Astrocyte of the hippocampus (primary cell): ENCODE measurements at regions not wholly inside any gene's neighbourhood (a gene's known extent, or its start where the extent isn't known, plus 50 kb on each side); places are given as distances from the start of the nearest gene placed in this dataset.

Experiments
- DNase-seq: peaks from one replicate; pipeline ENCODE4 v3.0.0; 2011; ENCODE audit warnings: low read depth, low spot score

DNA sequence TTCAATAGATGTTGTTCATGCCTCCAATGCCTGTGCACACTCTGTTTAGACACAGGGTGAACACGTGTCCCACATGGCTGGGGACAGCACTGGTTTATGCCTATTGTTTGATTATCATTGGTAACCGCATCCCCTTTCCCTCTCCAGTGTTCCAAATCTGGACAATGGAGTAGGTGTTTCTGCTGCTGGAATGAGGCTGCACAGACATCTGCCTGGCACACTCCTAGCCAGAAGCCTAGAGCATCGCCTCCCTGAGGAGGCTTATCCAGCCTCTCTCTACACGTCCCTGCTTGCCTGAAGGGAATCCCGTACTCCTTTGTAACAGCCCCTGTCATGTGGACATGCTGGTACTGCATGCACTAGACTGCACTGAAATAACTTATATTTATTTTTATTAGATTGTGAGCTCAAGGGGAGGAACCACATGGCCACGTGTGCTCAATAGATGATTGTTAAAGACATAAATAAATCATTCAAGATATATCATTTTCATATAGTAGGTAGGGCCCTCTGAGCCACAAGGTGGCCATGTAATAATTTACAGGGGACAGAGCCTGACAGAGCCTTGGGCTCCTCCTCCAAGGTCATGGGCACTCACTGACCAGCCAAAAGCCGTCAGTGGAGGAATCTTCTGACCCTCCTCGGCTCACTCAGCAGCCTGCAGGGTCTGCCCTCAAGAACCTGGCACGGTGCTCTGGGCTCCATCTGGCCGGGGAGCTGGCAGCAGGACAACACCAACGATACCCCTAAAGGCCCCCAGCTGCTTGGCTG, 310.9 kb upstream of the ZNF32 start:
- no peak for DNase-seq

DNA sequence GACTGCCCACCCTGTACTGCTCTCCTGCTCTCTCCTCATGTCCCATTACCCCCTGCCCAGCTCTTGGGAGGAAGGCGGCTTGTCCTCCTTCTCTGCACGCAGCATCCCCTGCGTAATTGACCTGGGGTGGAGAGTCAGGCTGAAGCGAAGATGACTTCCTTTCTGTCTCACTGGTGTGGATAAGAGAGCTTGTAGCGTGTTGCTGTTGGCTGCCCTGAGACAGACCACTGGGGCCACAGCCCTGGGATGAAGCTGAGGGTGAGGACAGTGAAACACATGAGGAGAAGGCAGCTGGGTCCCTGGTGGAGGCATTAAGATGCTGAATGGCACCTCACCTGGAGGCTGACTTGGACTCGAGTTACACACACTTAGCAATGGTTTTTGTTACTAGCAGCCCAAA, 310.3 kb upstream of the ZNF32 start:
- DNase-seq: no peak

DNA sequence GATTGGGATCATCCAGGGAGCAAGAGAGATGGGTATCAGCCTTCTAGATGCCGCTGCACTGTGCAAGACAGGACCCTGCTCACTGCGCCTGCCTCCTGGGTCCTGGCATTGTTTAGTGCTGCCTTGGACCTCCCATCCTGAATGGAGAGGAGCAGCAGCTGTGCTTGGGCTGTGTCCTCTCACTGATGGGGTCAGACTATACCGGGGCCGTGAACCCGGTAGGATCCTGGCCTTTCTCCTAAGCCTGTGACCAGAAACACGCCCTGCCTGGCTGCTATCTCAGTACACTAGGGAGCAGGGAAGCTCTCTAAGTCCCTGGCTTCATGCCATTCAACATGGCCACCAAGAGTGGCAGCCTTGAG, 309.4 kb upstream of the ZNF32 start:
- no peak for DNase-seq

- no peak for DNase-seq
These were observed 308.8 kb upstream of the ZNF32 start for GRCh38 chr10:43957267-43958070.

DNA sequence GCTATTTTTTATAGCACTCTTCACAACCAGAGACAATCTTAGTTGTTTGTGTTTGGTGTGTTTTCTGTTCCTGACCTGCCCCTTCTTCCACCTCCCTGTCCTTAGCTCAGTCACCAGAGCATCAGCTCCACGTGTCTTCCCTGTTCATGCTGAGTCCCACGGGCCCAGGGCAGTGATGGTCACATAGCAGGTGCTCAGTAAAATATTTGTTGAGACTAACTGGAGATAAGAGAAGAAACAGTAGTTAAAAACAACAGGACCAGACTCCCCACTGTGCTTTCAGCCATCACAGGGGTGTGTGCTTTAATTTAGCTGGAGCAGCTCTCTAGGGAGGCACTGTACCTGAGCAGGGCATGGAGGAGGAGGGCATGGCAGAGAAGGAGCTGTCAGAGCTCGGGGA, 307.3 kb upstream of the ZNF32 start:
- no peak for DNase-seq

DNA sequence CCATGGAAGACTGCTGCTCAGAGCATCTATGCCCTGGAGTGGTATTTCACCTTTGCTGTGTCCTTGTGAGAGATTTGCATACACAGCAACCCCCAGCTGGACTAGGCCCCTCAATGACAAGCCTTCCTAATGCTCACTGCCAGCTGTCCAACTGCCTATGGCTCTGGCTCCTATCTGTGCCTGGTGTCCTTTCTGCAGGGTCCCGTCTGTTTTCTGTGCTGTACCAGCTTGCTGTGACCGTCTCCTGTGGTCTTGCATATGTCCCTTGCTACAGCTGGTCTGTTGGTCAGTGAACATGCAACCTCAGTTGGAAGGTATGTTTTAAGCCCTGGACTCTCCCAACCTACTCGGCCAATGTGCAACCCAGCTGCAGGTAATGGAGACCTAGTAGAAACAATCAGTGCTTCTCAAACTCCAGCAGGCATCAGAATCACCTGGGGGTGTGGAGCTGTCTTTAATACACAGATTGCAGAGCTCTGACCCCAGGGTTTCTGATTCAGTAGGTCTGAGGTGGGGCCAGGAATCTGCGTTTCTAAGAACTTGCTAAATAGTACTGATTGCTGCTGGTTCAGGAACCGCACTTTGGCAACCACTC, 306.4 kb upstream of the ZNF32 start:
- no peak for DNase-seq

DNA sequence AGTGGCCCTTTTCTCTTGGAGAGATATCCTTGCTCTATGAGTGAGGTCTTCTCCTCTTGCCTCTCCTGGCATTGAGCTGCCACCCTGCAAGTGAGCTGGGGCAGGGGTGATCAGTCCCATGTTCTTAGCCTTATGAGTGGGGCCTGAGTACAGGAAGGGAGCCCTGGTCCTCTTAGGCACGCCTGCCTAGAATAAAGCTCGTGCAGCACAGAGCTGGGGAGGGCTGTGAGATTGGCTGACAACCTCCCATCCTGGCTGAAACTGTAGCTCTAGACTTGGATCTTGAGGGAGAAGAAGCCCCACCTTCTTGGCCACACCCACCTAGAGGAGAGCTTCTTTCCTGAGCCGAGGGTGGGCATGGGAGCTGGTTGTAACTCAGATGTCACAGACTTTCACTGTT, 305.0 kb upstream of the ZNF32 start:
- no peak for DNase-seq

- no peak for DNase-seq
These were observed 304.1 kb upstream of the ZNF32 start for GRCh38 chr10:43952760-43953159.

DNA sequence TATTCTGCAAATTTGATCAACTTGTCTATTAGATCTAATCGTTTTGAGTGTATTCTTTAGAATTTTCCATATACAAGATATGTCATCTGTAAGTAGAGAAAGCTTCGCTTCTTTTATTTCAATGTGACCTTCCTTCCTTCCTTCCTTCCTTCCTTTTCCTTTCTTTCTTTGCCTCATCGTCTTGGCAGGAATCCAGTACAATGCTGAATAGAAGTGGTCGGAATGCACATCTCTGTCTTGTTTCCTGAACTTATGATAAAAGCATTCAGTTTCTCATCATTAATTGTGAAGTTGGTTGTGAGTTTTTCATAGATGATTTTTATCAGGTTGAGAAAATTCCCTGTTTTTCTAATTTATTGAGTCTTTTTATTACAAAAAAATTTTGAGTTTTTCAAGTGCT, 300.7 kb upstream of the ZNF32 start:
- no peak for DNase-seq

- DNase-seq: no peak
These were observed 297.8 kb upstream of the ZNF32 start for GRCh38 chr10:43946445-43946844.

DNA sequence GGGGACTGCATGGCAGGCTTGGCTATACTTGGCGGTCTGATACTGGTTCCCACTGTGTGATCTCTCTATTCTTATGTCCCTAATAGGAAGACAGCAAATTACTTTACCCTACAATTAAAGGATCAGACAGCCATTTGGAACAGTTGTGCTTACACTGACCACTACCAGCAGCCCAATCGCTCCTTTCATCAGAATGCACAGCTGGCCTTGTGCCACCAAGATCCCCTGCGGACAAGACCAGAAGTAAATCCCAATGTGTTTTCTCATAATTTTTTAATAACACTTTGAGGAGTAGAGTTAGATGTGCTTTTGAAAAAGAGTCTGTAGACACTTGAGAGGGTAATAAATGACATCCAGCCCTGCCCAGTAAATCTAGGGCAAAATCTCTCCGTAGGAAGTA, 297.2 kb upstream of the ZNF32 start:
- no peak for DNase-seq

DNA sequence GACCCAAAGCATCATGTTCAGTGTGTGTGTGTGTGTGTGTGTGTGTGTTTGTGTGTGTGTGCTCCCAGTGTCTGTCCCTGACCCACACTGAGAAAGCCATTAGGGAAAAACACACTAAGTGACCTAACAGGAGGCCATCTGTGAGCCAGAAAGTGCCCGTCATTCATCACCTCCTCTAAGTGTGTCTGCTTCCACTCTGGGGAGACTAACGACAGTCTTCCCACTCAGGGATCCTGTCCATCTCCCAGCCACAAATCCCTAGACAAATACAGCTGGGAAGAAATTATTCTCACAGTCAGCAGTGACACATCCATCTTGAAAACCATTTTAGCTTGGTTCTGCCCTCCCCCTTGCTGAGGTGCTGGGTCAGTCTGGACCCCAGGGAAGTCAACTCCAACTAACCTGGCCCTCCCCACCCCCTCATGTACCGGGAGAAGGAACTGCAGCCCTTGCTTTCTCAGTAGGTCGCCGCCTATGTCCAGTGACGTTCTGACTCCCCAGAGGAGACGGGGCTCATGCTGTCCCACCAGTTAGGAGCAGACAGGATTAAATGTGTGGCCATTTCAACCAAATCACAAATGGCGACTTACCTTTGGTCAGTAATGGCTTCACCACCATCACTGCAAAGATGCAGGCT, 296.5 kb upstream of the ZNF32 start:
- DNase-seq: no peak

DNA sequence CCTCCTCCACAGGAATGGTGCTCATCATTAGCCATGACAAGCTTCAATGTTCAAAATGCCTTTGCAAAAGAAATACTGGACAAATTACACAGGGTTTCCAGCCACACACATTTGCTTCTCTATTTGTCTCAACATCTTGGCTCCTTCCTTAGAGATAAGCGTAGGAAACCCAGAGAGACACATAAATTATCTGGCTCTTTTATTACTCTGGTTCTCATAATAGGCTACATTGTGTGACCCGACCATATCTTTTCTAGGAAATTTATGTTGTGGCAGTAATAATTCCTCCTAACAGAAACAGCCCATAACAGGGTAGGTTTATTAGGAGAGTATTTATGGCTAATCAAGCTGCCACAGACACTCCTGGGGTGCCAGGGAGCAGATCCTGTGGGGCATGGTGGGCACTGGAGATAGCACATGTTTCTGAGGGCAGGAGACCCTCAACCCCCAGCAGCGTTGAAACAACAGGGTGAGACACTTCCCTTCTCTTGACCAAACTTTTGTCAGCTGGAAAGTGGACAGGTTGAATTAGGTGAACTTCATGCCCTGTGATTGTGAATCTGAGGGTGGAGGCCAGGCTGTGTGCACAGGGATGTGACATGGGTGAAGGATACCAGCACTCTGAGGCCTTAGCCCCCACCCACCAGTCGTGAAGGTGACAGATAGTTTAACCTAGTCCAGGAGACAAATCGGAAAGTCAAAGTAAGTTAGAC, 295.9 kb upstream of the ZNF32 start:
- no peak for DNase-seq

GRCh38 chr10:43943818-43944360, 295.2 kb upstream of the ZNF32 start:
- DNase-seq: no peak

DNA sequence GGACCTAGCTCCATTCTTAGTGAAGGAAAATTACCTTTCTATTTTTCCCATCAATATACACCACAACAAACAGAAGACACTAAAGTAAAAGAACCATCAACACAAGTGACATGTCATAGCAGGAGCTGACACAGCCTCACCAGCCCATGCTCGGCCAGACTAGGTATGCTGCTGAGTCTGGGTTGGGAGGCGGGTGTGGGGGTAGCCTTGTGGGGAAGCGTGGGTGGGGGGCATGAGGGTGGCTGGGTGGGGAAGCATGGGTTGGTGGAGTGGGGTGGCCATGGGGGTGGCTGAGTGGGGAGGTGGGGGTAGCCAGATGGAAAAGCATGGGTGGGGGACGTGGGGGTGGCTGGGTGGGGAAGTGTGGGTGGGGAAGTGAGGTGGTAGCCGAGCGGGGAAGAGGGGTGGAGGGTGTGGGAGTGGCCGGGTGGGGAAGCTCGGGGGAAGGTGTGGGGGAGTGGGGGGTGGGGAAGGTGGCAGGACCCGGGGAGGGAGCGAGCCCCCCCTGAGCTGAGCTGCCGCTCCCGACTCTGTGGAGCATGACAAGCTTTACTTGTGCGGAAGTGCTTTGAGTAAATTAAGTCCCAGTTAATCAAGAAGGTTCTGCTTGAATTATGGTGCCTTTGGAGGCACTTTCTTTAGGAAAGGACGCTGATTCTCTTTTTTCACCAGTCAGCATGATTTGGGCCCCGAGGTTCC, 294.6 kb upstream of the ZNF32 start:
- DNase-seq: no peak

- DNase-seq: no peak
These were observed 293.6 kb upstream of the ZNF32 start for GRCh38 chr10:43942096-43942850.

DNA sequence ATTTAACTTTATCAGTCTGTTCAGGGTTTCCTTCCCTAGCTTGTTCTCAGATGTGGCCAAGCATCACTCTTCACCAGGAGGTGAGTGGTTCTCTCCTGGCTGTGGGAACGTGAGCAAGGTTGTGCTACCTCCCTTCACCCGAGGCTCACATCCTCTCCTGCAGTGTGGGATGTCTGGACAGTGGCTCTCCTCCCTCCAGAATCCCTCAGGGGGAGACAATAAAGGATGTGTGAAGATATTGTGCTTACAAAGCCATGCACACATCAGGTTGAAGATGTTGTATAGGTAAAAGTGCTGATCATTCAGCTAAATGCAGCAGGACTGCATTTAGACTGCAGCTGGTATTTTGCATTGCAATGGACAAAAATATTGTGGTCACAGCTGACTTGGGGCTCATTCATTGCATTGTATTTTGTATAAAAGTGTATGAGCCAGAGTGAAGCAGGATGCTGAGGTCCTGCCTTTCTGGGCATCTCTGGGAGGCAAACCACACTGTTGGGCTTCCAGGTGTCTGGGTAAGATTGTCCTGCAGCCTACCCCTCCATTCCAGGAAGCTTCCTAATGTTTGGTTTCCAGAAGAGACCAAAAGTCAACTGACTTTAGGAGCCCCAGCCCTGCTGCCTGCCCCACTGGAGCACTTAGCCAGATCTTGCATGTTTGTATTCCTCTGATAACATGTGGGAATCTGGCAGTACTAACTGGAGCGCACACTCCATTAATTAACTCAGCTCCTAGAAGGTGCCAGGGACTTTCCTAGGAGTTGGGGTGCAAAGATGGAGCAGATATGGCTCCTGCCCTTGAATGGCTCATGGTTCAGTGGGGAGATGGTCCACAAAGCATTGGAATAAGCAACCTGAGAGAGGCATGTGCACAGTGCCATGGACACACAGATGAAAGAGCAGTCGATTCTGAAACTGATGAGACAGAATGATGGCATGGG, 292.5 kb upstream of the ZNF32 start:
- no peak for DNase-seq

GRCh38 chr10:43939939-43940820, 291.5 kb upstream of the ZNF32 start:
- DNase-seq: no peak
